GM18907 (cell line): ENCODE measurements at regions not wholly inside any gene's neighbourhood (a gene's known extent, or its start where the extent isn't known, plus 50 kb on each side); places are given as distances from the start of the nearest gene placed in this dataset.
"Not testable (repeated sequence)": the region's sequence is repeated elsewhere in the genome, so short reads cannot be mapped to it uniquely, and the experiment has no call there.

Source experiments
- ATAC-seq: cut with Tn5 transposase; IDR thresholded peaks from one replicate; pipeline ENCODE4 v1.9.1; 2021; ENCODE audit warnings: mild to moderate bottlenecking, moderate library complexity; ENCODE audit not compliant: unreplicated experiment

DNA sequence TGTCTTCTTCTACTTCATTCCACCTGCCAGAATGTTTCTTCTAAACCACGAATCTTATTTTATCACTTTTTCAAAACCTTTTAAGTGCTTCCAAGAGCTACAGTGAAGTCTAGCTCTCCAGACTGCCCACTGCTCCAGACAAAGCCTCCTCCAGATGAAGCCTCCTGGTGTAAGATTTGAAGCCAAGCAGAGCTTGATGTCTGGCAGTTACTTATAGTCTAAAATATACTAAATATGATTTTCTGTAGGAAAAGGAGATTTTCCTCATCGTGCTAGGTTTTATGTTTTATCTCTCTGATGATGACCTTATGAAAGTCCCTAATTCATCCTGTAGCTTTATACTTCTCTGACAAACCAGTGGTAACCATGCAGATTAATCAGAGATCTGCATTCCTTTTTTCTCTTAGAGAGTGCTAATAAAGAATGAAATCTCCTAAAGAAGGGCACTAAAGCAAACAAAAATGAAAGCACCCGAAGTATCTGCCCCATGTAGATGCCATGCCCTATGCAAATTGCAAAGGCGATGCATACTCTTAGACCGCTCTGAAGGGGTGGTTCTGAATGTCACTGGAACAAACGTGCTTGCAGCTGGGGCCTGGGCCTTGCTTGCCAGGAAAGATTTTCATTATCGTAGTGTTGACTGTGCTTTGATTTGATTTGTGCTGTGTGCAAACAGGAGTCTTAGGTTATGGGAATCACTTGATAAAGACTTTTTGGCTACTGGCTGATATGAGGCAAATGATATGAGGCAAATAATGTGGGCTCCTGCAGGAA lies 314.2 kb downstream of the PID1 start:
- ATAC-seq: no peak

DNA sequence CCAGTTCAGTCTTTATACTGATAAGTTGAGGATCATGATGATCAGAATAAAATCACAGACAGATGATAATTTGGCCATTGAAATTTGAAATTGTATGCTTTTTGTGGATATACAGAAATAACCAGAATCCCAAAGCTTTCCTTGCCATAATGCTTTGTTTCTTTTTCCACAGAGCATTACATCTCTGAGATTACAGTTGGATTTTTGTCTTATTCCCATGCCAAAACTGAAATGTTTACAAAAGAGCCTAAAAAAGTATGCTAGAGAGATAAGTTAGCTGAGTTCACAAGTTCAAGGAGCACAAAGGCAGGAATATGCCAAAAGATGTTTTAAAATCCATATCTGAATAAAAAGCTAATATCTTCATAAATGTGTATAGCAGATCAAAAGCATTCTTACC lies 321.3 kb downstream of the PID1 start:
- no peak for ATAC-seq

DNA sequence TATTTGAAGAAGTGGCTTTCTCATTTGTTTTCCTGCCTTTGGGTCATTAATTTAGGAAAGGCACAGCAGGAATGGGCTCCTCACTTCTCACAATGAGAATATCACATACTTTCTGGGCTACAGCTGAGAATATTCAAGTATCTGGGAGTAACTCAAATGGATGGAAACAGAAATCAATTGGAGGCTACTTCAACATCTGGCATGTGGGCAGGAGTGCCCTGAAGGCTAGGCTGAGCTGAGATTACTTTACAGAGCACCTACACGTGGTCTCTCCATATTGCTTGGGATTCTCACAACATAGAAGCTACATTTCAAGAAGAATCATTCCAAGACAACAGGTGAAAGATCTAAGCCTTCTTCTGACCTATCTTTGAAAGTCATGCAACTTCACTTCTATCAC lies 325.4 kb downstream of the PID1 start:
- ATAC-seq: no peak

DNA sequence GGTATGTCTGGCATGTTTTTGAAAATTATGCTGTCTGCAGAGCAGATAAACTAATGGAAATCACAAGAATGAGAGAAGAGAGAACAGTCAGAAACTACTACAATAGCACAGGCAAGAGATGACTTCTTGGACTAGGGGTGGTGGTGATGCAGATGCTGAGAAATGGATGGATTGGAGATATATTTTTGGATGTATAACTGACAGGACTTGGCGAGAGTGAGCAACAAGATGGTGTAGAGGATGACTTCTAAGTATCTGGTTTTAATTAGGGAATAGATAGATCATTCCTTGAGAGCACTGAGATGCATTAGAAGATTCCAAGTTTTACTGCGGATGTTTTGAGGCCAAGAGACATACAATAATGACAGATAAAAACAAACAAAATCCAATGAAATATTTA lies 328.2 kb downstream of the PID1 start:
- no peak for ATAC-seq

DNA sequence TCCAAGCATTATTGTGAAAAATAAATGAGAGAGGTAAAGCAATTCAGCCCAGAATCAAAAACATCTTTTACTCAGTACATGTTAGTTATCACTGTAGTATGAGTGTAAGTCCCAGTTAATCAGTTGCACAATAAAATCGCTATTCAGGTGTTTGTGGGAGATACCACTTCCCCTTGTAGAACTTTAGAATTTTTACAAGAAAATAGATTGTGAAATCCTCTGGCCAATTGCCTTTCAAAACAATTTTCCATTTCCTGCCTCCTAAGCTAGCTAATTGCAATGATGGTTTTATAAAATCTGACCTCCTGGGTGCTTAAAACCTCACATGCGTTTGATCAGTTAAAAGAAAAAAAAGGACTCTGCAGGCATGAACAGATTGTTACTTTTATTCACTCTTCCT lies 332.5 kb downstream of the PID1 start:
- no peak for ATAC-seq

DNA sequence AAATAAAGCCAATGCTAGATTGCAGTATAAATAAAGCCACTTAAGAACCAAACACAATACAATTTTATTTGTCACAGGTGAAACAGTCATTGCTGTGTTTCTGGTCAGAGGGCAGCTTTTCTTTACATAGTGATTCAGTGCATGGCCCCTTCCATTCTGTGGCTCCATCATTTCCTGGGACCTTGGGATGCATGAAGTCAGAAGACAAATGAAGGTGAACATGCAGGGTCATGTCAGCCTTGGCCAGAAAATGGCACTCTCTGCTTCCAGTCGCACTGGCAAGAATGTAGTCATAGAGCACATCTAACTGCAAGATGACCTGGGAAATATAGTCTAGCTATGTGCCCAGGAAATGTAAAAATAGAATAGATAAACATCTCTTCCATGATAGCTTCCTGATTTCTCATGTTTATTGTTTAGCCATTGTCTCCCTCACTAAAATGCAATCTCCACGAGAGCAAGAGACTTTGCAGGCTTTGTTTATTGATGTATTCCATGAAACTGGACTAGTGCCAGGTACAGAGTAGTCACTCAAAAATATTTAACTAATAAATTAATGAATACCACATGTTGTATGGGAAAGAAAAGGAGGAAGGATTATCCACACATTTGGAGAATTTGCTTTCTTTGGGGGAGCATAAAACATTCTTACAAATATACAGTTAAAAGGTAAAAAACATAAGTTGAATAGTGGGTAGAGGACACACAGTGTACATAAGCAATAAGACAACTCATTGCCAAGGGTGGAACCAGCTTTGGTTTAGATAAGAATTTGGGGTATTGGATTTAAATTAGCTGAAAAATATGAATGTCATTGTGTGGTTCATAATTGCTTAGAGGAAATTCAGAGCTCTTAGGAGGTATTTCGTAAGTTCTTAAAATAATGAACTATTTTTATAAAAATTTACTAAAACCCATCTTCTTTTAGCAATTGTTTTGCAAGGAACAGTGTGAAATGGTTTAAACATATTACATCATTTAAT lies 343.8 kb downstream of the PID1 start:
- no peak for ATAC-seq

DNA sequence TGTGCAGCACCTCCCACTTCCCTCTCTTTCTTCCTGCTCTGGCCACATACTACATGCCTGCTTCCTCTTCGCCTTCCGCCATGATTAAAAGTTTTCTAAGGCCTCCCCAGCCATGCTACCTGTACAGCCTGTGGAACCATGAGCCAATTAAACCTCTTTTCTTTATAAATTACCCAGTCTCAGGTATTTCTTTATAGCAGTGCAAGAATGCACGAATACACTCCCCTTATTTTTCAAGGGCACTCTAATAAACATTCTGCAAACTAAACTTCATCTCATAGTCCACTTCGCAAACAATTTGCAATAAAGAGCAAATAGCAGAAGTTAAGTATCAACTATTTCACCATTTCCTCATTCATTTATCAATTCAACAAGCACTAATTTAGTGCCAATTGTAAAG lies 351.3 kb downstream of the PID1 start:
- ATAC-seq: no peak

DNA sequence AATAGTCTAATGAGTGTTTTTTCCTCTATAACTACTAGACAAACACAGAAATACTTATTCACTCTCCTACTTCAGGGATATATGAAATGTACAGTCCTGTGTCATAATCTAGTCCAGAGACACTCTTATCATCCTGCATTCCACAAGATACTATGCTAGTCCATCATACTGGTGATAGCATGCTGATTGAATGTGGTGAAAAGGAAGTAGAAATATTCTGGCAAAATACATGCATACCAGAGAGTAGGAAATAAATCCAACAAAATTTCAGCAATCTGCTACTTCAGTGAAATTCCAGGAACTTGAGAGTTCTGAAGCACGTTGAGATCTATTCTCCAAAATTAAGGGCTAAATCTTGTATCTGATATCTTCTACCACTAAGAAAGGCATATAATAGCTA lies 353.9 kb downstream of the PID1 start:
- ATAC-seq: no peak

DNA sequence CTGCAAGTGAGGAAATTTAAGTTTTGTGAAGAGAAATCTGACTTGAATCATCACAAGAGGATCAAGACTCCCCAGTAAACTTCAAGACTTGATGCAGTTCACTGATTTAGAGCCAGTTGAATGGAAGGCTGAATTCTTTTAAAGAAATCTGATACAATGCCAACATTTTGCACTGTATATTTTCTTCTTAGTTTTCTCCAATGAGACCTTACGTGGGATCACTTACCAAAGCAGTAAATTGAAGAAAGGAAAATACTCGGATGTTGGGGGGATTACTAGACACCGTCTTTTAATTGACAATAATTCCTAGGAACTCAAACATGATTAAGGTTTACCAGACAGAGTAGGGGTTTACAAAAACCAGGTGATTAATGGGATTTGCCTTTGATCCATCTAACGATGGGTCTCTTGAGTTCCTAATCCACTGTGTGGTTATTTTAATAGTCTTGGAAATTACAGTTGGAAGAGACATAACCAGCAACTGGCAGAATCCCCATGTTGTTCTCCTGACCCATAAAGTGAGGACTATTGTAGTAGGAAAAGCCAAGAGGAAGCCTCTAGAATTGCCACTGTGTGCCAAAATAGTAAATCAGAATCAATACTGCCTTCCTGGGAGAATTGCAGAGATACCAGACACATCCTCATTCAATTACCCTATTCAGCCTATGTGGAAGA lies 354.5 kb downstream of the PID1 start:
- no peak for ATAC-seq

DNA sequence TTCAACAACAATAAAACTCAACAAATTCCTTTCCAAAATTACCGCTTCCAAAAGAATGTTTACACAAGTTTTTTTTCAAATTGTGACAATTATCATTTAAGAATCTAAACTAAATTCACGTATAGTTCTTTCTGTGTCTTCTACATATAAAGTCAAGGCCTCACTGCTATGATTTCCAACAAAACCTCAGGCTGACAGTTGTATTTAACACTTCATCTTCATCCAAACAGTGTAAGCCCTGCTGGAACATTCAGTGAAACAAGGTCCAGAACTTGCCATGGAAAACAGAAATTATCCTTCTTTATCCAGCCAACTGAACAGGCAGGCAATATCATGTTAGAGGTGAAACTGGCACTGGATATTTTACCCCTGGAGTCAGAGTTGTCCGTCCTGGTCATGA lies 357.9 kb downstream of the PID1 start:
- ATAC-seq: no peak

DNA sequence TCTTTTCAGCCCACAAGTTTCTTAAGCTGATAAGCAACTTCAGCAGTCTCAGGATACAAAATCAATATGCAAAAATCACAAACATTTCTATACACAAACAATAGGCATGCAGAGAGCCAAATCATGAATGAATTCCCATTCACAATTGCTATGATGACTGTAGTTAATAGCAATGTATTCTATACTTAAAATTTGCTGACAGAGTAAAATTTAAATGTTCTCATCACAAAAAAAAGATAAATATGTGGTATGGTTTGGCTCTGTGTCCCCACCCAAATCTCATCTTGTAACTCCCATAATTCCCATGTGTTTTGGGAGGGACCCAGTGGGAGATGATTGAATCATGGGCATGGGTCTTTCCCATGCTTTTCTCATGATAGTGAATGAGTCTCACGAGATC lies 360.2 kb downstream of the PID1 start:
- ATAC-seq: not testable (repeated sequence)

DNA sequence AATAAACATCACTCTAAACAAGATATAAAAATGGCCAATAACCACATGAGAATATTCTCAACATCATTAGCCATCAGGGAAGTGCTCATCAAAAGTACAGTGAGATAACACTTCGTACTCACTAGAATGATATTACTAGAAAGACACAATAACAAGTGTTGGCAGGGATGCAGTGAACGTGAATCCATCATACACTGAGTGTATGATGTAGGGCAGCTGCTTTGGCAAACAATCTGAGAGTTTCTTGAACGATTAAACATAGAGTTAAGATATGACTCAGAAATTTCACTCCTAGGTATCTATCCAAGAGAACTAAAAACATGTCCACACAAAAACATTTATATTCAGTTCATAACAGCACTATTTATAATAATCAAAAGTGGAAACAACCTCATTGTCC lies 368.9 kb downstream of the PID1 start:
- ATAC-seq: no peak

DNA sequence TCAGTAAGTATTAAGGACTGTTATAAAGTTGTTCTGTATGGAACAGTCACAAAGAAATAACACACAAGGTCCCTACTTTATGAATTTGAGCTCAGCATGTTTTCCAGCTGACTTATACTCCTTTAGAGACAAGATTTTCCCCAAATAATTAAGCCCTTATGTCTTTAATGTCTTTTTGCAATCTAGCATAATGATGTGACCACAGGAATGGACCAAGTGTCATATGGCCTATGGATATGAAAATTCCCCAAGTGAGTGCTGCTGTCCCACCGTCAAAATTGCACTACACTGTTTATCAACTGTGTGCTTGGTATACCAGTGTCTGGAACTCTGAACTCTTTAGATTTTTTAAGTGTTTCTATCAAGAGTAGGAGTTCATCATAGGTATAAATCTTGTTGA lies 369.6 kb downstream of the PID1 start:
- no peak for ATAC-seq

DNA sequence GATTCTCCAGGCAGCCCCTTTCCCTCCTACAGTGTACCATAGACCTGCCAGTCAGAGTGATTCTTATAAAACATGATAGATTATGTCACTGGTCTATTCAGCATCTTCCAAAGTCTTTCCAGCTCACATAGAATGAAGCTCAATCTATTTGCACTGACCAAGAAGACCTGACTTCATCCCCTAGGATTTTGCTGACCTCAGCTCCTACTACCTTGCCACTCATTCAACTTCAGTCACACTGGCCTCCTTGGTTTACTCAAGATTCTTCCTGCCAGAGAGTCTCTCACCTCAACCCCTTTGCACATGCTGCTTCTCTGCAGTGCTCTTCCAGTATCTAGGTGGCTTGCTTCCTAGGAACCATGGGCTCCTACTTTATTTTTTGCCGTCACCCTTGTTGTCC lies 392.9 kb downstream of the PID1 start:
- no peak for ATAC-seq

DNA sequence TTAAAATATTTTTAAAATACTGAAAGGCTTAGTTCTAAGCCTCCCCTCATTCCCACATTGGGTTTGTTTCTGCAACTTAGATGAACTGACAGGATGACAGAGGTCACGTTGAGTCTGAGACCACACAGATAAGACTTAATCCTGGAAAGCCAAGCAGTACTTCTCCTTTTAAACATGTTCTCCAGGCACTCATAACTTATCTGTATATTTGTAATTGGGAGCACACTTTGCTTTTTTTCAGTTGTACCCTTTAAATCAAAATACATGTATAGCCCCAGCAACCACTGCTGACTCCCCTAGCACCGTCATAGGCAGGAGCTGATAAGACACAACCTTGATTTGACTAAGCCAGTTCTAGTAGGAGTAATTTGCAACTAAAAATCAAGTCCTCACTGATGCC lies 394.8 kb downstream of the PID1 start:
- ATAC-seq: no peak

DNA sequence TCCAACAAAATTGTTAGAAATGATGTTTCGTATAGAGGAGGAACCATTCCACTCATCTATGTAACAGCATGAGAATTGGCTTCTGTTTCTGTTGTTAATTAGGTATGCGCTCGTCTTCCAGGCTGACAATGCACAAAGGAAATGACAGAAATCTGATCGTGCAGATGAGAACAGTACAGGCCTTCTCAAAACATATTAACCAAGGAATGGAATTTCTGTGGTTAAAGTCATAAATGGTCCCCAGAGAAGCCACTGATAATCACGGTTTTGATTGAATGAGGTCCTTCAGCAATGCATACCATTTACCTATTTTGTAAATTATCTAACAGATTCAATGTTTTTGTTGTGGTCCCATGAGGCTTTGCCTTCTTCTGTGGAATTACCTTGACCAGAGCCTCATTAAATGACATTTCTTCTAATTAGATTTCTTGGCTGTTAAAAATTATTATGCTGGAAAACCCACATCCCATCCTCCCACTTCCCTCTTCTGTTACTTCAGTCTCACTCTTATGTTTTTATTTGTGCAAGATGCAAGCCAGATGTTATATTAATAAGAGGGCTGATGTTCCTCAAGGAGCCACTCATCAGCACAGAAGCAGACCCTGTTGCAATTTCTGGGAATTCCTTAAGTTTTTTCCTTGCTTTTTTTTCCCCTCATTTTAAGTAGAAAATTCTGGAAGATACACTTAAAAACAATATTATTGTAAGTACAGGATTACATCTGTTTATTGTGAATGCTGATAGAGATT lies 395.8 kb downstream of the PID1 start:
- ATAC-seq: no peak

DNA sequence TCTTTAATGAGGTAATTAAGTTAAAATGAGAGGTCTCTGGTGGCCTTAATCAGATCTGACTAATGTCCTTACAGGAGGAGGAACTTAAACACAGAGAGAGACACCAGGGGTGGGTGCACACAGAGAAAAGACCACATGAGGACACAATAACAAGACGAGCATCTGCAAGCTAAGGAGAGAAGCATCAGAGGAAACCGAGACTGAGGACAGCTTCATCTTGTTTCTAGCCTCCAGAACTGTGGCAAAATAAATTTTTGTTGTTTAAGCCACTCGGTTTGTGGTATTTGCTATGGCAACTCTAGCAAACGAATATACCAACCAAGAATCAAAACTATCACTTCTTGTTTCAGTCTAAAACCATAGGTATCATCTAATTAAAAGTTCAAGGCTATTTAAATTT lies 400.1 kb downstream of the PID1 start:
- no peak for ATAC-seq

DNA sequence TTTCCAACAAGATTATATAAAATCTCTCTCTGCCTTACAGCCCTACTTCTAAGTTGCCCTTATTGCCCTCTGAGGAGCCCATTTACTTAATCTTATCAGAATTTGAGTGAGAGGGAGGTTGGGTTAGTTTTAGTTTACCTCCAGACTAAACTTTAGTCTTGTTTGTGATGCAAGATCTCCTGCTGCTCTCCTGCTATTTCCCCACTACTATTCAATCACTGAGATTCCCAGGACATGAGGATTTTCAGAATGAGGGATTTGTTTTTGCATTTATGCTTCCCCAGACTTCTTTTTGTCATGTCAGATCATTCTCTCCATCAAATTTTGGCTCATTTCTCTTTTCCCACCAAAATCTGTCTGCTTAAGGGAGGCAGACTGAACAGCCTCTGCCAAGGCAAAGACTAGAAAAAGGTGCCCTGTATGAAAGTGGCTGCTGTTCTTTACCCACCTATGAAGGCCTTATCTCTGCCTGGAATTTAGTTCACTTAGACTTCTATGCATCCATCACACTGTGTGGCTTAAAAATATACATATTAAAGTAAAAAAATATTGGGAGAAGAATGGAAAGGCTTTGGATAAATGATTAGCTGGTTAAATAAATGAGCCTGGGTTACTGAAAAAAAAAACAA lies 401.3 kb downstream of the PID1 start:
- no peak for ATAC-seq

DNA sequence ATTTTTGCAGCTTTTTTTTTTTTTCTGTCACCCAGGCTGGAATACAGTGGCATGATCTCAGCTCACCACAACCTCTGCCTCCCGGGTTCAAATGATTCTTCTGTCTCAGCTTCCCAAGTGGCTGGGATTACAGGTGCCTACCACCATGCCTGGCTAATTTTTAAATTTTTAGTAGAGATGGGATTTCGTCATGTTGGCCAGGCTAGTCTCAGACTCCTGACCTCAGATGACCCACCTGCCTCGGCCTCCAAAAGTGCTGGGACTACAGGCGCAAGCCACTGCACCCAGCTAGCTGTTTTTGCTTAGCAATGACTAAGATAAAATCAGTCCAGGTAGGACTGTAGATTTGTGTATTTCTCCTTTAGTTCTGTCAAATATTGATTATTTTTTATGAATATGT lies 403.7 kb downstream of the PID1 start:
- ATAC-seq: no peak

DNA sequence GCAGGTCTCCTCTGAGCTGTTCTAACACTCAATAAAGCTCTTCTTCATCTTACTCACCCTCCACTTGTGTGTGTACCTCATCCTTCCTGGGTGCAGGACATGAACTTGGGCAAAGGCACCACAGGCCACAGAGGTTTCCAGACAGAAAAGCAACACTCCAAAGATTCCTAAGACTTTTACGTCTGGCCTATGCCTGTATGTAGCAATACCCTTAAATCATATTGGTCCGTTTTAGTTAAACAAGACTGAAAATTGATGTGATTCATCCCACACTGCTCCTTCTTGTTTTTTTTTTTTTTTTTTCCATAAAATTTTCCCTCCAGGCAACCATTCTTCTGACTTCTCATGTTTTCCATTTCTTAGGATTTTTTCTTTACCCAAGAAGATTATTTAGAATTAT lies 404.3 kb downstream of the PID1 start:
- no peak for ATAC-seq
